MCF 10A (cell line): ENCODE measurements at regions not wholly inside any gene's neighbourhood (a gene's known extent, or its start where the extent isn't known, plus 50 kb on each side); places are given as distances from the start of the nearest gene placed in this dataset.

Experiments
- BruUV-seq: library from RNA; stranded (reverse); fragments of 400-500 nt; replicated peaks from 2 replicates; lab custom pipeline; 2021; lab: Mats Ljungman, UMichigan
- CTCF ChIA-PET: fragments of 300-600 bp; sonication (Branson Sonifier 250); formaldehyde crosslinking; extraction: SDS; loops from one replicate; lab custom pipeline; 2021; ENCODE audit warnings: antibody characterized with exemption, inconsistent platforms; lab: Yijun Ruan, JAX
- POLR2A ChIA-PET: fragments of 300-600, 350-650 bp; sonication (Branson Sonifier 250); formaldehyde crosslinking; extraction: SDS; loops from one replicate; lab custom pipeline; 2020; ENCODE audit warnings: antibody characterized with exemption, inconsistent platforms; lab: Yijun Ruan, JAX
- DNase-seq: peaks from one replicate; pipeline ENCODE4 v3.0.0-alpha.2; 2018; ENCODE audit not compliant: unreplicated experiment
- H3K27ac Mint-ChIP-seq: one replicate; pipeline ENCODE4 v1.8.0; 2022; ENCODE audit warnings: mild to moderate bottlenecking, low read depth, mixed read lengths; ENCODE audit not compliant: unreplicated experiment
- H3K27me3 Mint-ChIP-seq: one replicate; pipeline ENCODE4 v1.8.0; 2022; ENCODE audit warnings: mixed read lengths; ENCODE audit not compliant: insufficient read depth, unreplicated experiment
- H3K36me3 Mint-ChIP-seq: one replicate; pipeline ENCODE4 v1.8.0; 2022; ENCODE audit warnings: mild to moderate bottlenecking, moderate library complexity, mixed read lengths; ENCODE audit not compliant: insufficient read depth, unreplicated experiment
- H3K4me1 Mint-ChIP-seq: one replicate; pipeline ENCODE4 v1.8.0; 2022; ENCODE audit warnings: mixed read lengths; ENCODE audit not compliant: insufficient read depth, unreplicated experiment
- H3K4me3 Mint-ChIP-seq: one replicate; pipeline ENCODE4 v1.8.0; 2022; ENCODE audit warnings: mild to moderate bottlenecking, moderate library complexity, mixed read lengths; ENCODE audit not compliant: unreplicated experiment
- H3K9me3 Mint-ChIP-seq: one replicate; pipeline ENCODE4 v1.8.0; 2022; ENCODE audit warnings: mixed read lengths; ENCODE audit not compliant: unreplicated experiment
- CTCF ChIP-seq: fragments of 200-600 bp; IDR thresholded peaks from one replicate; pipeline ENCODE4 v1.8.0; 2022; ENCODE audit warnings: antibody characterized with exemption, mild to moderate bottlenecking; ENCODE audit not compliant: unreplicated experiment
- intact Hi-C: fragments of 100-400 bp; cut with micrococcal nuclease; formaldehyde crosslinking; loops from 2 replicates; pipeline ENCODE4 v1.14.1; 2022

GRCh38 chr15:39253552-39253951 lies 327.3 kb upstream of the THBS1 start:
- ChIA-PET CTCF (interaction anchor here (0.6 to 1.0 kb wide), 2 partner anchors 58 to 325 kb away, joined by 3 read pairs; no protein-coding TSS in a partner anchor), POLR2A (interaction anchor here (1.0 kb wide), 1 partner anchor 10 kb away, joined by 3 read pairs; no protein-coding TSS in a partner anchor)
- no peaks in the 10 kb centered on the region for H3K36me3 Mint-ChIP-seq

GRCh38 chr15:39254181-39254580 lies 326.7 kb upstream of the THBS1 start:
- no peaks in the 10 kb centered on the region for H3K27me3 Mint-ChIP-seq
- intact Hi-C loops = no loop called here
- no peaks in the 10 kb centered on the region for H3K36me3 Mint-ChIP-seq
- no TSS peak for BruUV-seq
- no peaks in the 10 kb centered on the region for H3K4me1 Mint-ChIP-seq
- ChIA-PET POLR2A (interaction anchor here (1.0 kb wide), 1 partner anchor 11 kb away, joined by 3 read pairs; no protein-coding TSS in a partner anchor), CTCF (interaction anchor here (0.6 to 1.0 kb wide), 5 partner anchors 11 to 1605 kb away, joined by 3 read pairs; no protein-coding TSS in a partner anchor)
- no peaks in the 10 kb centered on the region for H3K9me3 Mint-ChIP-seq
- DNase-seq = no peak
- TF ChIP-seq CTCF = no peak
- H3K27ac Mint-ChIP-seq = no peak overlapping the region
- H3K4me3 Mint-ChIP-seq = no peak overlapping the region

More at GRCh38 chr15:39253552-39253951, 327.3 kb upstream of the THBS1 start:
- intact Hi-C loops = no loop called here
- no peak overlapping the region for H3K27ac Mint-ChIP-seq
- no peaks in the 10 kb centered on the region for H3K9me3 Mint-ChIP-seq
- no peaks in the 10 kb centered on the region for H3K4me1 Mint-ChIP-seq
- DNase-seq = no peak
- no peak overlapping the region for H3K4me3 Mint-ChIP-seq
- no TSS peak for BruUV-seq
- H3K27me3 Mint-ChIP-seq = no peaks in the 10 kb centered on the region
- TF ChIP-seq CTCF = no peak

- H3K36me3 Mint-ChIP-seq = no peaks in the 10 kb centered on the region
- no peak for DNase-seq
- CTCF ChIA-PET = no interaction called here
These were observed 325.1 kb upstream of the THBS1 start for GRCh38 chr15:39255760-39256159.

GRCh38 chr15:39260391-39260790 lies 320.5 kb upstream of the THBS1 start:
- ChIA-PET POLR2A (interaction anchor here (0.7 kb wide), 1 partner anchor 1516 kb away, joined by 3 read pairs; no protein-coding TSS in a partner anchor), CTCF (no interaction called here)
- H3K4me3 Mint-ChIP-seq = no peak overlapping the region

More at GRCh38 chr15:39255760-39256159, 325.1 kb upstream of the THBS1 start:
- intact Hi-C loops = no loop called here
- Mint-ChIP-seq H3K27me3 (no peaks in the 10 kb centered on the region), H3K27ac (no peak overlapping the region), H3K4me1 (peaks cover 1% of the 10 kb centered on the region), H3K4me3 (no peak overlapping the region), H3K9me3 (no peaks in the 10 kb centered on the region)
- TF ChIP-seq CTCF = no peak
- POLR2A ChIA-PET = interaction anchor here (1.2 kb wide), 1 partner anchor 14 kb away, joined by 4 read pairs; no protein-coding TSS in a partner anchor
- no TSS peak for BruUV-seq

More at GRCh38 chr15:39260391-39260790, 320.5 kb upstream of the THBS1 start:
- Mint-ChIP-seq H3K9me3 (no peaks in the 10 kb centered on the region), H3K27me3 (no peaks in the 10 kb centered on the region), H3K27ac (no peak overlapping the region), H3K4me1 (peaks cover 11% of the 10 kb centered on the region), H3K36me3 (no peaks in the 10 kb centered on the region)
- no peak for TF ChIP-seq CTCF
- intact Hi-C loops = no loop called here
- no peak for DNase-seq
- no TSS peak for BruUV-seq
